Fibroblast of peridontal ligament (primary cell): ENCODE measurements at regions not wholly inside any gene's neighbourhood (a gene's known extent, or its start where the extent isn't known, plus 50 kb on each side); places are given as distances from the start of the nearest gene placed in this dataset.

ENCODE experiments used
- DNase-seq: peaks from one replicate; pipeline ENCODE4 v3.0.0-alpha.2; 2010; ENCODE audit errors: extremely low read depth

DNA sequence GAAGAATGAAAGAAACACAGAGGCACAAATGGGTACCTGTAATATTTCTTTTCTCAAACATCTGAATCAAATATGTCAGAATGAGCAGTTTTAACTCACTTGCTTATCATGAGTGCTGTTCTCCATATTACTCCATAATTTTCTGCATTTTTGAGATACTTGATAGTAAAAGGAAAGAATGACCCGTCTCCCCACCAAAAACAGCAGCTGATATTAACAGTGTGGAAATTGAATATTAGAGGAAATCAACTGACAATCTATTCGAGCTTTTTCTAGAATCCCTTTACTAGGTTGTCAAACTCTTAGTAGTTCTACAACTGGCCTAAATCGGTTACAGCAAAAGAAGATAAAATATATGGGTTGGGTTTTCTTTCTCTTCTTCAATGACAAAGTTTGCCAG is 49.9 kb upstream of the HELT start:
- DNase-seq, result no peak
